DMS114 treated with DMSO at 0.1 percent for 48 hours (cell line): ENCODE measurements at regions not wholly inside any gene's neighbourhood (a gene's known extent, or its start where the extent isn't known, plus 50 kb on each side); places are given as distances from the start of the nearest gene placed in this dataset.

Experiments
- DNase-seq: peaks from one replicate; lab custom pipeline; 2025; ENCODE audit not compliant: unreplicated experiment; lab: John Stamatoyannopoulos, UW

DNA sequence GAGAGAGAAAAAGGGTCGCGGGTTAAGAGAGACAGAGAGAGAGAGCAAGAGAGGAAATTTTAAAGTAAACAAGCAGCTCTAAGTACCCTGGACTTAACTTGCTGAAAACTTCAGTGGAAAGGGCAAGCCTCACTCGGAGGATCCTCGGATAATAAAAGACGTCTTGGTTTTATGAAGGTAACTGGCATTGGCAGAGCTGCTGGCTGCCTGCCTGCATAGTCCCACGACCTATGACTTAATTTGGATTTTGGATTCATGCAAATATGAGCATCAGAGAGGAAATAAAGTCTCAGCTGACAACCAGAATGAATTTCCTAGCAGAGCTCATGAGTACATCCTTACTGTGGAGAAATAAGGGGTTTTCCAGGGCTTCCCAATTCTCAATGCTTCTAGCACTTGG is 95.1 kb upstream of the PDZRN3 start:
- DNase-seq, result no peak

- no peak for DNase-seq
Measured at GRCh38 chr3:73719413-73719851, 94.7 kb upstream of the PDZRN3 start.

- no peak for DNase-seq
Measured at GRCh38 chr3:73718326-73719110, 93.8 kb upstream of the PDZRN3 start.

- no peak for DNase-seq
Measured at GRCh38 chr3:73716418-73716817, 91.7 kb upstream of the PDZRN3 start.

DNA sequence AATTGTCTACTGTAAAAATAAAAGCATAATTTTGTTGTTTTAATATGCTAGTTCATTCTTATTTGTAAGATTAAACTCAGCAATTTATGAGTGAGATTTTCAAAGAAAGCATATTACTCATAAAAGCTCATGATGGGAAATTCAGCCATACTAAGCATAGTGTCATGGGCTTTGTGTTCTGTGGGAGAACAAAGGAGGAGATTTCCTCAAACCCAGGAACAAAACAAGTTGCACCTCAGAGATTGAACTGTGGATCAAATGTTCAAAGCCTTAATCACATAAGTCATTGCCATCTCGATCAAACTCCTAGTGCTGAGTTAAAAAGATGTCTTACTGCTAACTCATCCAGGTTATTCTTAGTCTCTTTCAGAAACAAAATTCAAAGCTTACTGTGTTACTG is 85.6 kb upstream of the PDZRN3 start:
- no peak for DNase-seq

GRCh38 chr3:73709712-73710111 is 85.0 kb upstream of the PDZRN3 start:
- no peak for DNase-seq

GRCh38 chr3:73708956-73709355 is 84.2 kb upstream of the PDZRN3 start:
- no peak for DNase-seq

DNA sequence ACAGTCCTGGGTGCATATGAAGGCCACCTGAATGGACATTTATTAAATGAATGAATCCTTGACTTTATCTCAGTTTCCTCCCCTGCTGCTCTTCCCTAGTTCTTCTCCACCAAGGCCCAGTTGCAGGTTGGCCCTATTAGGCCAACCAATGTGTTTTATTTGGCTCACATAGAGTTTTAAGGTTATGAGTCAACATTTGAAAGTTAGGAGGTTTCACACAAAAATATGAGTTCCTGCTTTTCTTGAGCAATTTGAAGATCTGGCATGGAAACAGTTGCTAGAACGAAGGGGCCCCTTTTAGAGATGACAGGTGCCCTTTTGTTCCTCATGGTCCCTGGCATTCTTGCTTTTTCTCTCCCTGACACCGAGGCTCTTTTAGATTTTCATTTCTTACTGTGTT is 83.0 kb upstream of the PDZRN3 start:
- no peak for DNase-seq

GRCh38 chr3:73706771-73707170 is 82.0 kb upstream of the PDZRN3 start:
- DNase-seq, result no peak

DNA sequence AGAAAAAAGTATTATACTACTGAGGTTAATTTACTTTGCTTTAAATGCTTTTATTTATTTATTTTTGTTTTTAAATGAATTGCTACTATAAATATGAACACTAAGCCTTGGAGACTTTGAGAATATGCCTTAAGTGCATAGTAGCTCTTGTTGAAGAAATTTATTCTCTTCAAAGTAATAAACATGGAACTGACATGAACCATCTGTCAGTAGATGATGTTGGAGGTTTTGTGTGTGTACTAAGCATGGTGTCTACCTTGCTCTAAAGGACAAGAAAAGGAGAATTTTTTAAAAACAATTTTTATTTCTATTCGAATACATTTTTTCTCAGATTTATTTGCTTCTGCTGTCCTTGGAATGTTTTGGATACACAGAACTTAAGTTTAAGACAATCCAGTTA is 81.1 kb upstream of the PDZRN3 start:
- no peak for DNase-seq

- no peak for DNase-seq
Measured at GRCh38 chr3:73699327-73699726, 74.6 kb upstream of the PDZRN3 start.

DNA sequence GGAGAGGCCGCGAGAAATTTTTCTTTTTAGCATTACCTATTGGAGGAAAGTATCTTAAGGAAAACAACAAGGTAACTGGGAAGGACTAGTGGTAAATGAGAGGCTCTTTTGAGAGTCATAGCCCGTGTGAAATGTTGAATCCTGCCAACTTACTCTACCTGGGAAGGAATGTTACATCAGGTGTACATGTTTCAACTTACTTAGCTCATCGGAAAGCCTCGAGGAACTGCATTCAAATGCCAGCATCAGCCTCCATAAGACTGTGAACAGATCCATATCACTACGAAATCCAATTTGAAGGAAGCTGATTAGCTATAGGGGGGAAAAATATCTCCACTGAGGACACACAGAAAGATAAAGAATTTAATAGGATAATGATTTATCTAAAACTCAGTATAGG is 72.3 kb upstream of the PDZRN3 start:
- no peak for DNase-seq

- DNase-seq, result no peak
Measured at GRCh38 chr3:73695841-73696240, 71.1 kb upstream of the PDZRN3 start.

DNA sequence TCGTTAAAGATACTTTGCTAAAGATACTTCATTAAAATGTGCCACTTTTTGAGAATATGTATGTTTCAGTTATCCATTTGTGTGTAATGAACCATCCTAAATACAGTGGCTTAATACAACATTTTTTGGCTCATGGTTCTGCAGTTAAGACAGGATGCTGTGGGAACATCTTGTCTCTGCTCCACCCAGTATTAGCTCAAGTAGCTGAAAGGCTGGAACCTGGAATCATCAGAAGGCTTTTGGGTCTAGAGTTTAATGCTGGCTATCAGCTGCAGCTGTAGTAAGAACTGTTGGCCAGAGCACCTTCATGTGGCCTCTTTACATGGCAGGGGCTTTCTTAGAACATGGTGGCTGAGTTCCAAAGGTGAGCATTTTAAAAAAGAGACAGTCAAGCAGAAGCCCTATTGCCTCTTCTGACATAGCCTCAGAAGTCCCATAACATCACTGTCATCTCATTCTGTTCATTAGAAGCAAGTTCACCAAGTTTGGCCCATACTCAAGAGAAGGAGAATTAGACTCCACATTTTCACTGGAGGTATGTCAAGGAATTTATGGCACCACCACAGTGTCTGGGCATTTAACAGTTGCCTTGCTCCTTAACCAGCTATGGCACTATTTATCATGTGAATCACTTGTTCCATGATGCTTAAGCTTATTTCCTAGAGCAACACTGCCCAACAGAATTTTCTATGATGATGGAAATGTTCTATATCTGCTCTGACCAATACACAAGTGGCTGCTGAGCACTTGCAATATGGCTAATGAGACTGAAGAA is 70.4 kb upstream of the PDZRN3 start:
- no peak for DNase-seq

- no peak for DNase-seq
Measured at GRCh38 chr3:73687106-73688004, 62.6 kb upstream of the PDZRN3 start.

- DNase-seq, result no peak
Measured at GRCh38 chr3:73685061-73685460, 60.3 kb upstream of the PDZRN3 start.

DNA sequence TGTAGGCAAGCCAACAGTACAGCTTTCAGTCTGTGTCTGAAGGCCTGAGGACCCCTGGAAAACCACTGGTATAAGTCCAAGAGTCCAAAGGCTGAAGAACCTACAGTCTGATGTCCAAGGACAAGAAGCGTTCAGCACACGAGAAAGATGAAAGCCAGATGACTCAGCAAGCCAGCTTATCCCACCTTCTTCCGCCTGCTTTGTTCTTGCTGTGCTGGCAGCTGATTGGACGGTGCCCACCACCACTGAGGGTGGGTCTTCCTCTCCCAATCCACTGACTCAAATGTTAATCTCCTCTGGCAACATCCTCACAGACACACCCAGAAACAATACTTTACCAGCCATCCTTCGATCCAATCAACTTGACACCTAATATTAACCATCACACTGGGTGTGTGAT is 59.0 kb upstream of the PDZRN3 start:
- DNase-seq, result no peak

- no peak for DNase-seq
Measured at GRCh38 chr3:73681610-73682009, 56.9 kb upstream of the PDZRN3 start.

DNA sequence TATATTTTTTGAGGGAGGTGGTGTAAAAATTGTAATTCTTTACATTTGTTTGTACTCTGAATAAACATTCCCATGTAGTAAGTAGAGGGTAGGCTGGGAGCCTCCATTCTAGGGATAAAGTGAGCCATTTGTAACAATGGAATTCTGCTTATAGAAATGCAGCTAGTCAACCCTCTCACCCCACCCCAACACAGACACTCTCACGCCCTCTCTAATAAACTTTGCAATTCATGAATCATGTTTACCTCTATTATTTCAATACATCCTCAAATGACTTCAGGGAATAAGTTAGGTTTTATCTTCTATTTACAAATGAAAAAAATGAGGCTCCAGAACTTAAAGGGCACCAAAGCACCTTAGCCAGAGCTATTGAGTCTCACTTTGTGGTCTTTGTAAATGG is 56.5 kb upstream of the PDZRN3 start:
- no peak for DNase-seq

DNA sequence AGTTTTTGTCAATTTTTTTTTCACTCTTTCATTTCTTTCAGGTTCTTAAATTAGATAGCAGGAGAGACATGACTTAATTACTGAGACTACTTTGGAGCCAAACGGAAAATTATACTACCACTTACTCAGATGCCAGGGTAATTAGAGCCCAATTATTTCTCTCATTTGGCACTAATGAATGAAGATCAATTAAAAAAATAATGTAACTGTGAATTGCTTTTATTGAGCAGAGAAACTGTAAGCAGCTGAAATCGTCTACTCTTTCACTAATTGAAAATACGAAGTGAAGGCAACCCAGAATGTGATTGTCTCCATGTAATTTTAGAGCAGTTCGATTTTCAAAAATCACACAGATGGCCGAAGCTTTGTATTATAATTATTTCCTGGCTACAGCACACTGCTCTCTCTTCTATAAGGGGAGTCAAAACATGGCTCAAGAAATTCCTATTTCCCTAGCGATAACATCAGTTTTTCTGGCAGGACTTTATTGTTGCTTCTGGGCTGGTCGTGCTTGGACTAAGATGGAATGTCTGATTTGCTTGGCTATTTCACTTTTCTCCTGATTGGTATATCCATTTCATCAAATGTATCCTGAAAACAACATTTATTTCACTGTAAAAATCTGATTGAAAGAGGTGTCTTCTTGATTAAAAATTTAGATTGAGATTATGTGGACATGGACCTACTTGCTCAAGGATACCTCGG is 55.8 kb upstream of the PDZRN3 start:
- no peak for DNase-seq
